Lung (tissue), 11 donors: ENCODE measurements at regions not wholly inside any gene's neighbourhood (a gene's known extent, or its start where the extent isn't known, plus 50 kb on each side); places are given as distances from the start of the nearest gene placed in this dataset.

Experiments
- ATAC-seq: fragments of 200-7000 bp; cut with Tn5 transposase; one replicate; pipeline ENCODE4 v1.9.1; 2020; ENCODE audit warnings: moderate number of reproducible peaks; ENCODE audit not compliant: insufficient read depth, low FRiP score
- DNase-seq, 3 donors: peaks; one replicate each; pipeline ENCODE4 v3.0.0-alpha.2; 2013 to 2017
- H3K27ac ChIP-seq, 2 donors: one replicate each; pipeline ENCODE4 v1.5.1; 2013; ENCODE audit warnings: mild to moderate bottlenecking in 2 of 2, moderate library complexity in 2 of 2, control low read depth in 1 of 2, inconsistent platforms in 1 of 2, low read depth in 1 of 2, low read length in 1 of 2
- H3K27me3 ChIP-seq, 3 donors: one replicate each; pipeline ENCODE4 v1.5.1; 2013; ENCODE audit warnings: low read length in 2 of 3; ENCODE audit not compliant: control insufficient read depth in 3 of 3, insufficient read depth in 3 of 3
- H3K36me3 ChIP-seq, 4 donors: one replicate each; pipeline ENCODE4 v1.5.1; 2013; ENCODE audit warnings: low read length in 4 of 4, mild to moderate bottlenecking in 1 of 4, moderate library complexity in 1 of 4; ENCODE audit not compliant: control insufficient read depth in 4 of 4, insufficient read depth in 4 of 4
- H3K4me1 ChIP-seq, 5 donors: one replicate each; pipeline ENCODE4 v1.5.1; 2013; ENCODE audit warnings: low read length in 5 of 5, mild to moderate bottlenecking in 2 of 5, moderate library complexity in 1 of 5; ENCODE audit not compliant: control insufficient read depth in 5 of 5, insufficient read depth in 5 of 5
- H3K4me3 ChIP-seq: one replicate; pipeline ENCODE4 v1.5.1; 2013; ENCODE audit warnings: mild to moderate bottlenecking, control low read depth, moderate library complexity
- H3K9ac ChIP-seq, 2 donors: one replicate each; pipeline ENCODE4 v1.5.1; 2013; ENCODE audit warnings: low read length in 2 of 2, control low read depth in 1 of 2; ENCODE audit not compliant: insufficient read depth in 1 of 2
- H3K9me3 ChIP-seq, 4 donors: one replicate each; pipeline ENCODE4 v1.5.1; 2013; ENCODE audit warnings: low read length in 3 of 4, mild to moderate bottlenecking in 1 of 4, moderate library complexity in 1 of 4; ENCODE audit not compliant: control insufficient read depth in 4 of 4, insufficient read depth in 3 of 4
- WGBS, 2 donors: extraction: QIAGEN DNeasy Blood & Tissue Kit; methylation state at CpG; one replicate each; pipeline ENCODE4 v1.1.7; 2013; 5-methylcytosine and 5-hydroxymethylcytosine counted together
- TF ChIP-seq, protein P1 (sequence below): IDR thresholded peaks from 2 replicates; pipeline ENCODE4 v1.5.1; 2012; ENCODE audit warnings: mild to moderate bottlenecking; ENCODE audit errors: control extremely low read depth, extremely low read depth
- donor health status: control.
- donor health status: control.
- donor health status: Bipolar disorder and iron deficiency.
- donor health status: healthy.
- donor health status: DM: yes; HTN: yes; CAD: no.

DNA sequence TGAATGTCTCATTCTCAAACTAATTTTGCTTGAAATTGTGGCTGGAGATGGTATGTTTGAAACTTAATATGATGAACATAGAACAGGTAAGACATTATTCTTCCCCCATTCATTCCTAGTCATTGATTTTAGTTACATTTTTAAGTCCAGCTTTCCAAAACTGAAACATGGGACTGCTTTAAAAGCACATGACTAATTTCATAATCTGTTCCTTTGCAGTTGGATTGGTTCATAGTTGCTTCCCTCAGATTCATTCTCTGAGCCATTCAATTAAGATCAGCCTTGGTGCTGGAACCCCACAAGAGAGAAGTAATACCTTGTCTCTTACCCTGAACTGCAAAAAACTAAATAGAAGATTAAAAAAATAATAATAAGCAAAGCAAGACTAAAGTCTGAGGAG is 87.5 kb upstream of the TGFBR2 start:
- Histone ChIP-seq H3K4me3 (no peak overlapping the region), H3K27ac (peak overlapping the region; percentile 83 to 89), H3K9me3 (no peaks in the 10 kb centered on the region), H3K4me1 (peaks cover 0 to 13% (median 1%) of the 10 kb centered on the region in 5 donors), H3K27me3 (no peaks in the 10 kb centered on the region), H3K36me3 (no peaks in the 10 kb centered on the region), H3K9ac (no peak overlapping the region)
- TF ChIP-seq, protein P1, sequence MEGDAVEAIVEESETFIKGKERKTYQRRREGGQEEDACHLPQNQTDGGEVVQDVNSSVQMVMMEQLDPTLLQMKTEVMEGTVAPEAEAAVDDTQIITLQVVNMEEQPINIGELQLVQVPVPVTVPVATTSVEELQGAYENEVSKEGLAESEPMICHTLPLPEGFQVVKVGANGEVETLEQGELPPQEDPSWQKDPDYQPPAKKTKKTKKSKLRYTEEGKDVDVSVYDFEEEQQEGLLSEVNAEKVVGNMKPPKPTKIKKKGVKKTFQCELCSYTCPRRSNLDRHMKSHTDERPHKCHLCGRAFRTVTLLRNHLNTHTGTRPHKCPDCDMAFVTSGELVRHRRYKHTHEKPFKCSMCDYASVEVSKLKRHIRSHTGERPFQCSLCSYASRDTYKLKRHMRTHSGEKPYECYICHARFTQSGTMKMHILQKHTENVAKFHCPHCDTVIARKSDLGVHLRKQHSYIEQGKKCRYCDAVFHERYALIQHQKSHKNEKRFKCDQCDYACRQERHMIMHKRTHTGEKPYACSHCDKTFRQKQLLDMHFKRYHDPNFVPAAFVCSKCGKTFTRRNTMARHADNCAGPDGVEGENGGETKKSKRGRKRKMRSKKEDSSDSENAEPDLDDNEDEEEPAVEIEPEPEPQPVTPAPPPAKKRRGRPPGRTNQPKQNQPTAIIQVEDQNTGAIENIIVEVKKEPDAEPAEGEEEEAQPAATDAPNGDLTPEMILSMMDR: no peak
- ATAC-seq (no peak), DNase-seq (no peak)

DNA sequence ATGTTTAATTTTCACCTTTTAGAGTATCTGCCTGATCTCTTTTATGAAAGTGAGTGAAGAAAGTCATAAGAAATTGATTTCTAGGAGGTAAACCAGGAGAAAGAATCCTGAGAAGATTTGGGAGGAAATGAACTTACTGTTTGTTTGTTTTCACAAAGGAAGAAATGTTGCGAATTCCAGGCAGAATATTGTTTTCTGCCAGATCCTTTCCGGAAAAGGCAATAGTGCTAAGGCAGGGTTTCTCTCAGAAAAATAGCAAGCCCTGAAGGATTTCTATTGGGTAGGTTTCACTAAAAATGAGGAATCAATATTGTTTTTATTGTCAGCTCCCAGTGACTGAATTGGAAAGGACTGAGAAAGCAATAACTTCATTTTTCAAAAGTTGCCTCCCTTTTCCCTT is 85.7 kb upstream of the TGFBR2 start:
- Histone ChIP-seq H3K4me1 (peaks cover 0 to 13% (median 4%) of the 10 kb centered on the region in 5 donors), H3K27ac (no peak overlapping the region), H3K4me3 (no peak overlapping the region), H3K27me3 (no peaks in the 10 kb centered on the region), H3K9ac (no peak overlapping the region), H3K36me3 (no peaks in the 10 kb centered on the region), H3K9me3 (no peaks in the 10 kb centered on the region)
- ATAC-seq (no peak), DNase-seq (peak in 1 of 3 donors; percentile 15)
- WGBS, 2 donors: 56 to 80% methylated on average over 2 of the region's 2 CpGs
- TF ChIP-seq, protein P1: no peak

DNA sequence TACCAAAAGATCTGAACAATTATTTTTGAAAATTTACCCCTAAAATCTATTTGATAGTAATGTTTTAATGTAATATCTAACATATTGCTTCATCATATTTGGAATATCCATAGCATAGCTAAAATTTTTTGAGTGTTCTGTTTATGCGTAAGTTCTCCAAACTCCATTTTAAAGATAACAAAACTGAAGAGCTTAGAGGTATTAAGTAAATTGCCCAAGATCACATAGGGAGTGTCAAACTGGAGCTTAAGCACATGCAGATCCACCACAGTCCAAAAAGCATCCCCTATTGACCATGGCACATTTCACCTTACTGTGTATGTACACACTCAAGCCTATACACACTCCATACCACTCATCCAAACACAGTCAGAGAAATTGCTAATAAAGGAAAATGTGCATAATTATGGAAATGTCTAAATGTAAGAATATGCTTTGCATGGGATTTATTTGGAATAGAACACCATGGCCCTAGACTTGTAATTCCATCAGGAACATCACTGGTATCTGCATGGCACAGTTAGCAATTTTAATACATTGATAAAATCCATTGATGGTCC is 85.2 kb upstream of the TGFBR2 start:
- 84 to 92% methylated on average over 1 of the region's 1 CpG for WGBS, 2 donors

More for the DNA sequence above, 85.2 kb upstream of the TGFBR2 start:
- no peaks in the 10 kb centered on the region for H3K36me3 ChIP-seq
- no peak for DNase-seq
- TF ChIP-seq, protein P1: no peak
- H3K27me3 ChIP-seq: no peaks in the 10 kb centered on the region
- peaks cover 0 to 12% (median 4%) of the 10 kb centered on the region in 5 donors for H3K4me1 ChIP-seq
- H3K27ac ChIP-seq: no peak overlapping the region
- H3K4me3 ChIP-seq: no peak overlapping the region
- no peak overlapping the region for H3K9ac ChIP-seq
- no peaks in the 10 kb centered on the region for H3K9me3 ChIP-seq
- ATAC-seq: no peak
